ENCODE measurements at regions not wholly inside any gene's neighbourhood (a gene's known extent, or its start where the extent isn't known, plus 50 kb on each side); places are given as distances from the start of the nearest gene placed in this dataset.
"Not testable (repeated sequence)": the region's sequence is repeated elsewhere in the genome, so short reads cannot be mapped to it uniquely, and the experiment has no call there.

DNA sequence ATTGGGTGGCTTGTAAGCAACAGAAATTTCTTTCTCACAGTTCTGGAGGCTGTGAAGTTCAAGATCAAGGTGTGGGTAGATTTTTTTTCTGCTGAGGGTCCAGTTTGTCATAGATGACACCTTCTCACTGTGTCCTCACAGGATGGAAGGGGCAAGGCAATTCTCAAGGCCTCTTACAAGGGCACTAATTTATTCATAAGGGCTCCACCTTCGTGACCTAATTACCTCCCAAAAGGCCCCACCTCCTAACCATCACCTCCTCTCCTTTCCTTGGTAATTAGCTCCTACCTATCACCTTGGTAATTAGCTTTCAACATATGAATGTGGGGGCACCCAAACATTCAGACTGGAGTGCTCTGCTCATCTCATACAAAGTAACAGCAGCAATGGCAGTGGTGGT lies 92.3 kb upstream of the CD44 start:
- Histone ChIP-seq H3K9ac (ENCODE audit: low read depth, low read length, poor library complexity, severe bottlenecking) (peak overlapping the region; percentile 10), H3K36me3 (ENCODE audit: insufficient read depth, low read length) (no peaks in the 10 kb centered on the region), H2AFZ (ENCODE audit: low read length) (no peak overlapping the region), H3K4me2 (ENCODE audit: low read depth, low read length, poor library complexity, severe bottlenecking) (peak overlapping the region; percentile 58), H3K27me3 (ENCODE audit: insufficient read depth, low read length, poor library complexity, severe bottlenecking) (no peaks in the 10 kb centered on the region), H3K9me3 (ENCODE audit: insufficient read depth, low read depth, low read length) (no peaks in the 10 kb centered on the region), H3K9me2 (replicated peaks; ENCODE audit: low read depth, low read length) (no peaks in the 10 kb centered on the region), H3F3A (ENCODE audit: low read depth) (peaks cover 18% of the 10 kb centered on the region), H3K79me2 (ENCODE audit: insufficient read depth, low read length) (no peaks in the 10 kb centered on the region), H3K4me1 (ENCODE audit: insufficient read depth, low read length, poor library complexity, severe bottlenecking) (peaks cover 95% of the 10 kb centered on the region), H4K20me1 (ENCODE audit: insufficient read depth, low read length, poor library complexity, severe bottlenecking) (no peaks in the 10 kb centered on the region), H3K4me3 (ENCODE audit: low read length, poor library complexity, severe bottlenecking) (peak overlapping the region; percentile 9)
- no peak for TF ChIP-seq EZH2phosphoT487 (IDR thresholded peaks at IDR 0.05; ENCODE audit: borderline replicate concordance)
- TF ChIP-seq, protein P1, sequence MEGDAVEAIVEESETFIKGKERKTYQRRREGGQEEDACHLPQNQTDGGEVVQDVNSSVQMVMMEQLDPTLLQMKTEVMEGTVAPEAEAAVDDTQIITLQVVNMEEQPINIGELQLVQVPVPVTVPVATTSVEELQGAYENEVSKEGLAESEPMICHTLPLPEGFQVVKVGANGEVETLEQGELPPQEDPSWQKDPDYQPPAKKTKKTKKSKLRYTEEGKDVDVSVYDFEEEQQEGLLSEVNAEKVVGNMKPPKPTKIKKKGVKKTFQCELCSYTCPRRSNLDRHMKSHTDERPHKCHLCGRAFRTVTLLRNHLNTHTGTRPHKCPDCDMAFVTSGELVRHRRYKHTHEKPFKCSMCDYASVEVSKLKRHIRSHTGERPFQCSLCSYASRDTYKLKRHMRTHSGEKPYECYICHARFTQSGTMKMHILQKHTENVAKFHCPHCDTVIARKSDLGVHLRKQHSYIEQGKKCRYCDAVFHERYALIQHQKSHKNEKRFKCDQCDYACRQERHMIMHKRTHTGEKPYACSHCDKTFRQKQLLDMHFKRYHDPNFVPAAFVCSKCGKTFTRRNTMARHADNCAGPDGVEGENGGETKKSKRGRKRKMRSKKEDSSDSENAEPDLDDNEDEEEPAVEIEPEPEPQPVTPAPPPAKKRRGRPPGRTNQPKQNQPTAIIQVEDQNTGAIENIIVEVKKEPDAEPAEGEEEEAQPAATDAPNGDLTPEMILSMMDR (conservative IDR thresholded peaks at IDR 0.05; ENCODE audit: low read length) = no peak

DNA sequence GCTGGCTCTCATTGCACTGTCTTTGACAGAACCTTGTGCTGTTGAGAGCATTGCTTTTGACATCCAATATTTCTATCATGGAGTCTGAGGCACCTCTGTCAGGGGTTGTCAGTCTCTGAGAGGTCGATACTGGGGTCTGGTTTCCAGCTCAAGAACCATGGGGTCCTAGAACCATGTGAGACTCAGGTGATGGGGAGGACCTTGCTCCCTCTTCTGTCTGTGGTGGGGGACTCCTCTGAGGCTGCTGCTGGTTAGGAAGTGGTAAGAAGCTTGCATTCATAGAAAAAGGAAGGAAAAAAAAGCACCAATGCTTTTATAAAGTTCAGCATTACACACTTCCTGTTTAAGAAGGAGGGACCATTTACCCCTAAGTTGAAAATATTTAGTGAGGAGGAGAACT lies 91.8 kb upstream of the CD44 start:
- peak overlapping the region; percentile 58 for H3K4me2 ChIP-seq (ENCODE audit: low read depth, low read length, poor library complexity, severe bottlenecking)

DNA sequence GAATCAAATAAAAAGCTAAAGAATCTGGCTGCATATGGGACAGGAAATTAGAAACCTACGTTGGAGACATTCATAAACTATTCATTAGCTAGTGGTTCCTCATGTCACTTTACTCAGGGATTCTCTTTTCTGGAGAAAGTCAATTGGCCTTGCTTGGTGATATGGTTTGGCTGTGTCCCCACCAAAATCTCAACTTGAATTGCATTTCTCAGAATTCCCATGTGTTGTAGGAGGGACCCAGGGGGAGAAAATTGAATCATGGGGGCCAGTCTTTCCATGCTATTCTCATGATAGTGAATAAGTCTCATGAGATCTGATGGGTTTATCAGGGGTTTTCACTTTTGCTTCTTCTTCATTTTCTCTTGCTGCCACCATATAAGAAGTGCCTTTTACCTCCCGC lies 91.2 kb upstream of the CD44 start:
- no peaks in the 10 kb centered on the region for H3K36me3 ChIP-seq (ENCODE audit: insufficient read depth, low read length)
- peaks cover 18% of the 10 kb centered on the region for H3F3A ChIP-seq (ENCODE audit: low read depth)
- H3K4me2 ChIP-seq (ENCODE audit: low read depth, low read length, poor library complexity, severe bottlenecking) = peak overlapping the region; percentile 58
- peak overlapping the region; percentile 33 for H3K4me3 ChIP-seq (ENCODE audit: low read length, poor library complexity, severe bottlenecking)
- peaks cover 95% of the 10 kb centered on the region for H3K4me1 ChIP-seq (ENCODE audit: insufficient read depth, low read length, poor library complexity, severe bottlenecking)
- no peak overlapping the region for H2AFZ ChIP-seq (ENCODE audit: low read length)
- TF ChIP-seq EZH2phosphoT487 (IDR thresholded peaks at IDR 0.05; ENCODE audit: borderline replicate concordance) = no peak
- TF ChIP-seq, protein P1 (conservative IDR thresholded peaks at IDR 0.05; ENCODE audit: low read length) = no peak
- H3K9ac ChIP-seq (ENCODE audit: low read depth, low read length, poor library complexity, severe bottlenecking) = peak overlapping the region; percentile 10
- H3K79me2 ChIP-seq (ENCODE audit: insufficient read depth, low read length) = no peaks in the 10 kb centered on the region
- no peaks in the 10 kb centered on the region for H3K27me3 ChIP-seq (ENCODE audit: insufficient read depth, low read length, poor library complexity, severe bottlenecking)
- H3K9me3 ChIP-seq (ENCODE audit: insufficient read depth, low read depth, low read length) = no peaks in the 10 kb centered on the region
- no peaks in the 10 kb centered on the region for H4K20me1 ChIP-seq (ENCODE audit: insufficient read depth, low read length, poor library complexity, severe bottlenecking)
- no peaks in the 10 kb centered on the region for H3K9me2 ChIP-seq (replicated peaks; ENCODE audit: low read depth, low read length)

More for the DNA sequence above, 91.8 kb upstream of the CD44 start:
- Histone ChIP-seq H3K27me3 (ENCODE audit: insufficient read depth, low read length, poor library complexity, severe bottlenecking) (no peaks in the 10 kb centered on the region), H3K9me2 (replicated peaks; ENCODE audit: low read depth, low read length) (no peaks in the 10 kb centered on the region), H3K9ac (ENCODE audit: low read depth, low read length, poor library complexity, severe bottlenecking) (peak overlapping the region; percentile 10), H3K4me1 (ENCODE audit: insufficient read depth, low read length, poor library complexity, severe bottlenecking) (peaks cover 95% of the 10 kb centered on the region), H4K20me1 (ENCODE audit: insufficient read depth, low read length, poor library complexity, severe bottlenecking) (no peaks in the 10 kb centered on the region), H3K79me2 (ENCODE audit: insufficient read depth, low read length) (no peaks in the 10 kb centered on the region), H2AFZ (ENCODE audit: low read length) (no peak overlapping the region), H3K36me3 (ENCODE audit: insufficient read depth, low read length) (no peaks in the 10 kb centered on the region), H3F3A (ENCODE audit: low read depth) (peaks cover 18% of the 10 kb centered on the region), H3K9me3 (ENCODE audit: insufficient read depth, low read depth, low read length) (no peaks in the 10 kb centered on the region), H3K4me3 (ENCODE audit: low read length, poor library complexity, severe bottlenecking) (peak overlapping the region; percentile 33)
- TF ChIP-seq, protein P1 (conservative IDR thresholded peaks at IDR 0.05; ENCODE audit: low read length) = peak; percentile 18; the same call in 1 of the 2 replicates
- no peak for TF ChIP-seq EZH2phosphoT487 (IDR thresholded peaks at IDR 0.05; ENCODE audit: borderline replicate concordance)

DNA sequence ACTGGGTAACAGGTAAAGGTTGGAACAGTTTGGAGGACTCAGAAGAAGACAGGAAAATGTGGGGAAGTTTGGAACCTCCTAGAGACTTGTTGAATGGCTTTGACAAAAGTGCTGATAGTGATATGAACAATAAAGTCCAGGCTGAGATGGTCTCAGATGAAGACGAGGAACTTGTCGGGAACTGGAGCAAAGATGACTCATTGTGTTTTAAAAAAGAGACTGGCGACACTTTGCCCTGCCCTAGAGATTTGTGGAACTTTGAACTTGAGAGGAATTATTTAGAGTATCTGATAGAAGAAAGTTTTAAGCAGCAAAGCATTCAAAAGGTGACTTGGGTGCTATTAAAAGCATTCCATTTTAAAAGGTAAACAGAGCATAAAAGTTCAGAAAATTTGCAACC lies 90.6 kb upstream of the CD44 start:
- H3K27me3 ChIP-seq (ENCODE audit: insufficient read depth, low read length, poor library complexity, severe bottlenecking); H3K4me3 ChIP-seq (ENCODE audit: low read length, poor library complexity, severe bottlenecking); H3K9me2 ChIP-seq (replicated peaks; ENCODE audit: low read depth, low read length); H3K36me3 ChIP-seq (ENCODE audit: insufficient read depth, low read length); H3K9ac ChIP-seq (ENCODE audit: low read depth, low read length, poor library complexity, severe bottlenecking); H4K20me1 ChIP-seq (ENCODE audit: insufficient read depth, low read length, poor library complexity, severe bottlenecking); H2AFZ ChIP-seq (ENCODE audit: low read length); H3K9me3 ChIP-seq (ENCODE audit: insufficient read depth, low read depth, low read length); H3K79me2 ChIP-seq (ENCODE audit: insufficient read depth, low read length): not testable (repeated sequence)
- Histone ChIP-seq H3F3A (ENCODE audit: low read depth) (peaks cover 18% of the 10 kb centered on the region), H3K4me1 (ENCODE audit: insufficient read depth, low read length, poor library complexity, severe bottlenecking) (peaks cover 95% of the 10 kb centered on the region), H3K4me2 (ENCODE audit: low read depth, low read length, poor library complexity, severe bottlenecking) (peak overlapping the region; percentile 58)

Data from Loucy (cell line).